GM12878 (cell line): ENCODE measurements at regions not wholly inside any gene's neighbourhood (a gene's known extent, or its start where the extent isn't known, plus 50 kb on each side); places are given as distances from the start of the nearest gene placed in this dataset.

ENCODE experiments used
- ATAC-seq: fragments of 200-7000 bp; cut with Tn5 transposase; 3 replicates; pipeline ENCODE4 v1.9.1; 2020; ENCODE audit warnings: mild to moderate bottlenecking, moderate library complexity
- BruUV-seq: library from RNA; stranded (reverse); fragments of 400-500 nt; replicated peaks from 2 replicates; lab custom pipeline; 2021; lab: Mats Ljungman, UMichigan
- CTCF ChIA-PET: fragments of 300-600 bp; sonication (Branson Sonifier 250); formaldehyde crosslinking; extraction: SDS; loops from one replicate; lab custom pipeline; 2021; ENCODE audit warnings: inconsistent platforms; lab: Yijun Ruan, JAX
- POLR2A ChIA-PET: fragments of 350-600 bp; formaldehyde crosslinking; extraction: SDS; loops from one replicate; lab custom pipeline; 2021; ENCODE audit warnings: inconsistent platforms; lab: Charles Lee
- RAD21 ChIA-PET: fragments of 300-600 bp; sonication (Branson Sonifier 250); formaldehyde crosslinking; loops from one replicate; lab custom pipeline; 2023; ENCODE audit warnings: antibody characterized with exemption; ENCODE audit not compliant: unreplicated experiment; lab: Charles Lee
- SMC1A ChIA-PET: fragments of 300-600 bp; sonication (Branson Sonifier 250); formaldehyde crosslinking; loops from one replicate; lab custom pipeline; 2023; ENCODE audit not compliant: unreplicated experiment, uncharacterized antibody; lab: Charles Lee
- DNase-seq: peaks from one replicate; pipeline ENCODE4 v3.0.0-alpha.2; 2011; ENCODE audit warnings: low read depth, low spot score
- FAIRE-seq: peaks from 3 replicates; lab custom pipeline; 2011; peaks lifted over from hg19 to GRCh38; lab: Jason Lieb, UNC
- H2AFZ ChIP-seq: 2 replicates; pipeline ENCODE4 v1.6.0; 2011; ENCODE audit warnings: low read depth, low read length, control low read depth; ENCODE audit not compliant: control insufficient read depth
- H3K27ac ChIP-seq: 2 replicates; pipeline ENCODE4 v1.5.1; 2011; ENCODE audit warnings: control low read depth; ENCODE audit not compliant: control insufficient read depth, insufficient read depth
- H3K27me3 ChIP-seq, 2 experiments: replicated peaks in 1 of 2; 2 replicates each; pipeline versions ENCODE4 v1.6.0 to v1.6.1; 2011; ENCODE audit warnings: low read length in 1 of 2; ENCODE audit not compliant: control insufficient read depth in 2 of 2, insufficient read depth in 2 of 2
- H3K36me3 ChIP-seq, 2 experiments: 2 replicates each; pipeline ENCODE4 v1.5.1; 2011; ENCODE audit warnings: low read length in 1 of 2; ENCODE audit not compliant: control insufficient read depth in 2 of 2, insufficient read depth in 2 of 2
- H3K4me1 ChIP-seq: 2 replicates; pipeline ENCODE4 v1.6.1; 2011; ENCODE audit warnings: mild to moderate bottlenecking, low read length, moderate library complexity, mixed read lengths; ENCODE audit not compliant: control insufficient read depth, insufficient read depth
- H3K4me2 ChIP-seq: 2 replicates; pipeline ENCODE4 v1.6.0; 2011; ENCODE audit warnings: control low read depth; ENCODE audit not compliant: control insufficient read depth, insufficient read depth
- H3K4me3 ChIP-seq: fragments of 200-600 bp; sonication (generic); 2 replicates; pipeline ENCODE4 v1.5.1; 2016
- H3K79me2 ChIP-seq: 2 replicates; pipeline ENCODE4 v1.6.0; 2011; ENCODE audit warnings: low read length; ENCODE audit not compliant: control insufficient read depth, insufficient read depth
- H3K9ac ChIP-seq: 2 replicates; pipeline ENCODE4 v1.8.0; 2011; ENCODE audit warnings: low read length, control low read depth, mixed read lengths; ENCODE audit not compliant: control insufficient read depth, insufficient read depth
- H3K9me3 ChIP-seq: replicated peaks from 3 replicates; pipeline ENCODE4 v1.5.1; 2011; ENCODE audit warnings: mild to moderate bottlenecking, low read length; ENCODE audit not compliant: control insufficient read depth, insufficient read depth
- H4K20me1 ChIP-seq: 2 replicates; pipeline ENCODE4 v1.6.0; 2011; ENCODE audit not compliant: control insufficient read depth, insufficient read depth
- BACH1 ChIP-seq: fragments of 450-650 bp; IDR thresholded peaks from 2 replicates; pipeline ENCODE4 v1.6.1; 2017; ENCODE audit warnings: mild to moderate bottlenecking, borderline replicate concordance
- BMI1 ChIP-seq: fragments of 450-650 bp; IDR thresholded peaks from 2 replicates; pipeline ENCODE4 v1.6.1; 2016; ENCODE audit warnings: mild to moderate bottlenecking, moderate library complexity, borderline replicate concordance
- CUX1 ChIP-seq: IDR thresholded peaks from 2 replicates; pipeline ENCODE4 v1.6.1; 2012; ENCODE audit warnings: improper control_type of control experiment, low read depth, low read length; ENCODE audit not compliant: insufficient replicate concordance
- DPF2 ChIP-seq: fragments of 450-650 bp; IDR thresholded peaks from 2 replicates; pipeline ENCODE4 v1.6.1; 2017; ENCODE audit warnings: mild to moderate bottlenecking
- FOXM1 ChIP-seq: IDR thresholded peaks from 2 replicates; pipeline ENCODE4 v1.6.1; 2012; ENCODE audit warnings: low read depth, mild to moderate bottlenecking, inconsistent platforms, low read length, moderate library complexity
- GATAD2B ChIP-seq: fragments of 450-650 bp; conservative IDR thresholded peaks from 2 replicates; pipeline ENCODE4 v1.6.1; 2017; ENCODE audit warnings: low read depth, mild to moderate bottlenecking, moderate library complexity
- HCFC1 ChIP-seq: fragments of 150-350 bp; IDR thresholded peaks from 2 replicates; pipeline ENCODE4 v1.6.1; 2014; ENCODE audit warnings: low read length
- IRF5 ChIP-seq: fragments of 450-650 bp; IDR thresholded peaks from 2 replicates; pipeline ENCODE4 v1.6.1; 2017; ENCODE audit warnings: borderline replicate concordance
- JUND ChIP-seq: IDR thresholded peaks from 2 replicates; pipeline ENCODE4 v1.6.1; 2012; ENCODE audit warnings: low read depth, mild to moderate bottlenecking, low read length, improper control_type of control experiment, moderate library complexity
- KAT2A ChIP-seq: conservative IDR thresholded peaks from 2 replicates; pipeline ENCODE4 v1.6.1; 2011; ENCODE audit warnings: low read depth, low read length; ENCODE audit not compliant: control insufficient read depth
- POLR2AphosphoS5 ChIP-seq: IDR thresholded peaks from 2 replicates; pipeline ENCODE4 v1.6.1; 2011; ENCODE audit warnings: mild to moderate bottlenecking, low read length, inconsistent platforms
- RBBP5 ChIP-seq: fragments of 200-600 bp; sonication (generic); conservative IDR thresholded peaks from 2 replicates; pipeline ENCODE4 v1.6.1; 2016
- ZBTB4 ChIP-seq: fragments of 450-650 bp; formaldehyde crosslinking; IDR thresholded peaks from 2 replicates; pipeline ENCODE4 v1.4.0; 2022; ENCODE audit warnings: mild to moderate bottlenecking, moderate library complexity
- ZNF274 ChIP-seq: IDR thresholded peaks from one replicate; pipeline ENCODE4 v1.8.0; 2011; ENCODE audit not compliant: insufficient read length, insufficient read depth
- ZNF622 ChIP-seq: fragments of 450-650 bp; IDR thresholded peaks from 2 replicates; pipeline ENCODE4 v1.6.1; 2017; ENCODE audit warnings: mild to moderate bottlenecking, inconsistent platforms
- WGBS: methylation state at CpG from one replicate; pipeline ENCODE4 v1.1.6; 2016; ENCODE audit warnings: low lambda C conversion rate; ENCODE audit not compliant: insufficient replicate concordance, insufficient coverage; ENCODE audit errors: missing lambda C conversion rate; 5-methylcytosine and 5-hydroxymethylcytosine counted together
- in situ Hi-C: fragments of 300-500 bp; cut with MboI; formaldehyde crosslinking; loops from 9 replicates; pipeline ENCODE4 v1.14.3; 2018; ENCODE audit warnings: mixed read lengths
- intact Hi-C: fragments of 100-400 bp; cut with micrococcal nuclease; formaldehyde crosslinking; loops from one replicate; pipeline ENCODE4 v1.14.2; 2022; ENCODE audit not compliant: unreplicated experiment

- TF ChIP-seq ZBTB4 (CRISPR knock-in tag): no peak
- TF ChIP-seq KAT2A: no peak
- TF ChIP-seq BACH1: no peak
- TF ChIP-seq, all 136 proteins: peak for 0
Observed at GRCh38 chr12:33322519-33322918, 117.1 kb downstream of the SYT10 start (continued).

GRCh38 chr12:33317746-33318145, 121.9 kb downstream of the SYT10 start:
- SMC1A ChIA-PET: no interaction called here
- Histone ChIP-seq H3K4me3 (no peak overlapping the region), H3K79me2 (no peaks in the 10 kb centered on the region), H2AFZ (no peak overlapping the region), H3K4me1 (no peaks in the 10 kb centered on the region), H3K27ac (no peak overlapping the region), H3K9ac (no peak overlapping the region), H4K20me1 (no peaks in the 10 kb centered on the region), H3K9me3 (no peaks in the 10 kb centered on the region), H3K4me2 (no peak overlapping the region), H3K36me3 (no peaks in the 10 kb centered on the region), H3K27me3 (no peaks in the 10 kb centered on the region)
- no peak for ATAC-seq
- BruUV-seq: no TSS peak
- no peak for DNase-seq
- RAD21 ChIA-PET: no interaction called here
- WGBS: 41% methylated on average over 1 of the region's 1 CpG
- intact Hi-C loops: no loop called here
- CTCF ChIA-PET: no interaction called here
- no peak for FAIRE-seq
- in situ Hi-C loops: no loop called here
- POLR2A ChIA-PET: no interaction called here
- TF ChIP-seq JUND (no peak), IRF5 (no peak), ZNF622 (no peak), HCFC1 (no peak), POLR2AphosphoS5 (no peak), FOXM1 (no peak), ZNF274 (no peak), RBBP5 (no peak), DPF2 (no peak), GATAD2B (no peak), CUX1 (no peak), BMI1 (no peak)
